K562 (cell line): ENCODE measurements at regions not wholly inside any gene's neighbourhood (a gene's known extent, or its start where the extent isn't known, plus 50 kb on each side); places are given as distances from the start of the nearest gene placed in this dataset.
A peak's percentile ranks its signal among the peaks of the same experiment; 100 is the strongest.

Source experiments
- ATAC-seq: fragments of 200-7000 bp; cut with Tn5 transposase; 3 replicates; pipeline ENCODE4 v1.9.1; 2020; ENCODE audit warnings: moderate library complexity
- BruUV-seq: library from RNA; stranded (reverse); fragments of 400-500 nt; replicated peaks from 2 replicates; lab custom pipeline; 2021; lab: Mats Ljungman, UMichigan
- CTCF ChIA-PET: fragments of 300-600 bp; formaldehyde crosslinking; extraction: SDS; loops from one replicate; lab custom pipeline; 2021; ENCODE audit warnings: low intra/inter-chr PET ratio; lab: Yijun Ruan, JAX
- POLR2A ChIA-PET: fragments of 300-600, 350-650 bp; sonication (Branson Sonifier 250); formaldehyde crosslinking; extraction: SDS; loops from one replicate; lab custom pipeline; 2021; ENCODE audit warnings: antibody characterized with exemption, inconsistent platforms; lab: Yijun Ruan, JAX
- DNase-seq, 4 experiments: peaks; one replicate each; pipeline versions ENCODE4 v3.0.0 to v3.0.0-alpha.2; 2011 to 2018; ENCODE audit warnings: low spot score in 3 of 4, mixed read lengths in 3 of 4; ENCODE audit errors: extremely low read depth in 1 of 4
- FAIRE-seq: peaks from 2 replicates; lab custom pipeline; 2011; peaks lifted over from hg19 to GRCh38; lab: Jason Lieb, UNC
- H2AFZ ChIP-seq: 2 replicates; pipeline ENCODE4 v1.6.0; 2011; ENCODE audit warnings: low read depth, low read length, control low read depth, inconsistent platforms
- H3K27ac ChIP-seq: fragments of 200-600 bp; 3 replicates; pipeline ENCODE4 v1.8.0; 2011; ENCODE audit warnings: low read depth, mild to moderate bottlenecking, control low read depth, inconsistent platforms, low read length, moderate library complexity, mixed read lengths; ENCODE audit errors: extremely low read depth
- H3K27me3 ChIP-seq, 2 experiments: fragments of 300-600 bp in 1 of 2; 2 replicates in 1 of 2; 3 replicates in 1 of 2; pipeline versions ENCODE4 v1.6.0 to v1.8.0; 2011; ENCODE audit warnings: inconsistent platforms in 2 of 2, low read length in 2 of 2, mild to moderate bottlenecking in 1 of 2, mixed read lengths in 1 of 2, moderate library complexity in 1 of 2; ENCODE audit not compliant: control insufficient read depth in 2 of 2, insufficient read depth in 2 of 2
- H3K36me3 ChIP-seq: fragments of 300-600 bp; 3 replicates; pipeline ENCODE4 v1.8.0; 2011; ENCODE audit warnings: mild to moderate bottlenecking, low read length, inconsistent platforms; ENCODE audit not compliant: control insufficient read depth, insufficient read depth
- H3K4me1 ChIP-seq, 2 experiments: fragments of 200-600 bp in 1 of 2; replicated peaks in 1 of 2; 2 replicates in 1 of 2; 3 replicates in 1 of 2; pipeline versions ENCODE4 v1.5.1 to v1.8.0; 2011; ENCODE audit warnings: inconsistent platforms in 2 of 2, low read length in 2 of 2, mild to moderate bottlenecking in 1 of 2, mixed read lengths in 1 of 2, moderate library complexity in 1 of 2; ENCODE audit not compliant: control insufficient read depth in 2 of 2, insufficient read depth in 2 of 2
- H3K4me2 ChIP-seq: 2 replicates; pipeline ENCODE4 v1.6.1; 2011; ENCODE audit warnings: low read length, control low read depth, inconsistent platforms, mixed read lengths; ENCODE audit not compliant: insufficient read depth
- H3K4me3 ChIP-seq: fragments of 200-600 bp; sonication (generic), shearing (Covaris generic); 2 replicates; pipeline ENCODE4 v1.5.1; 2016; ENCODE audit warnings: control low read depth, inconsistent platforms
- H3K79me2 ChIP-seq: fragments of 200-600 bp; 3 replicates; pipeline ENCODE4 v1.8.0; 2011; ENCODE audit warnings: low read length, inconsistent platforms; ENCODE audit not compliant: control insufficient read depth, insufficient read depth
- H3K9ac ChIP-seq, 2 experiments: 2 replicates each; pipeline versions ENCODE4 v1.6.0 to v1.6.1; 2011; ENCODE audit warnings: low read depth in 2 of 2, low read length in 2 of 2, control low read depth in 1 of 2, inconsistent platforms in 1 of 2, mild to moderate bottlenecking in 1 of 2, mixed read lengths in 1 of 2; ENCODE audit not compliant: insufficient read depth in 1 of 2
- H3K9me1 ChIP-seq: one replicate; pipeline ENCODE4 v1.6.0; 2011; ENCODE audit warnings: inconsistent platforms, mild to moderate bottlenecking, low read length, moderate library complexity; ENCODE audit not compliant: control insufficient read depth, insufficient read depth
- H3K9me3 ChIP-seq: replicated peaks from 2 replicates; pipeline ENCODE4 v1.5.1; 2011; ENCODE audit warnings: low read depth, low read length, inconsistent platforms; ENCODE audit not compliant: control insufficient read depth, insufficient read depth
- H4K20me1 ChIP-seq: replicated peaks from 2 replicates; pipeline ENCODE4 v1.6.1; 2011; ENCODE audit warnings: low read length, inconsistent platforms, mixed read lengths; ENCODE audit not compliant: control insufficient read depth, insufficient read depth
- ARID1B ChIP-seq: fragments of 450-650 bp; IDR thresholded peaks from 2 replicates; pipeline ENCODE4 v1.6.1; 2016; ENCODE audit warnings: antibody characterized with exemption, mild to moderate bottlenecking, inconsistent platforms
- ARID2 ChIP-seq: fragments of 450-650 bp; IDR thresholded peaks from 2 replicates; pipeline ENCODE4 v1.6.1; 2017; ENCODE audit warnings: antibody characterized with exemption, mild to moderate bottlenecking
- BACH1 ChIP-seq: fragments of 200-800 bp; sonication (Bioruptor generic); IDR thresholded peaks from 2 replicates; pipeline ENCODE4 v1.6.1; 2016; ENCODE audit warnings: missing genetic modification characterization, missing compliant biosample characterization
- C11orf30 ChIP-seq: fragments of 450-650 bp; IDR thresholded peaks from 2 replicates; pipeline ENCODE4 v1.6.1; 2016; ENCODE audit warnings: low read depth, mild to moderate bottlenecking
- ETV1 ChIP-seq: fragments of 450-650 bp; conservative IDR thresholded peaks from 2 replicates; pipeline ENCODE4 v1.6.1; 2016; ENCODE audit warnings: missing genetic modification characterization, control low read depth, low read depth, missing compliant biosample characterization
- FOXK1 ChIP-seq: sonication (generic); formaldehyde crosslinking; IDR thresholded peaks from 2 replicates; pipeline ENCODE4 v1.8.0; 2022; ENCODE audit warnings: missing genetic modification reagents, mild to moderate bottlenecking, borderline replicate concordance
- FOXK2 ChIP-seq, 2 experiments: fragments of 450-650 bp; IDR thresholded peaks in 1 of 2; conservative IDR thresholded peaks in 1 of 2; 2 replicates each; pipeline ENCODE4 v1.6.1; 2016; ENCODE audit warnings: low read depth in 2 of 2, mild to moderate bottlenecking in 1 of 2
- GABPA ChIP-seq: fragments of 200-800 bp; sonication (Bioruptor generic); conservative IDR thresholded peaks from 2 replicates; pipeline ENCODE4 v1.6.1; 2016; ENCODE audit warnings: low read depth, missing genetic modification characterization, missing compliant biosample characterization
- LEF1 ChIP-seq: fragments of 450-650 bp; IDR thresholded peaks from 2 replicates; pipeline ENCODE4 v1.6.1; 2016; ENCODE audit warnings: mild to moderate bottlenecking
- MAFG ChIP-seq: fragments of 450-650 bp; conservative IDR thresholded peaks from 2 replicates; pipeline ENCODE4 v1.6.1; 2016; ENCODE audit warnings: missing genetic modification characterization, missing compliant biosample characterization
- MCM7 ChIP-seq, 2 experiments: fragments of 450-650 bp; IDR thresholded peaks; 2 replicates each; pipeline ENCODE4 v1.6.1; 2016 to 2018
- MECOM ChIP-seq: fragments of 250-450 bp; sonication (Bioruptor Pico); IDR thresholded peaks from 2 replicates; pipeline ENCODE4 v1.8.0; 2022; ENCODE audit warnings: inconsistent platforms
- MEIS2 ChIP-seq: fragments of 450-650 bp; IDR thresholded peaks from 2 replicates; pipeline ENCODE4 v1.6.1; 2014; ENCODE audit warnings: mild to moderate bottlenecking; ENCODE audit not compliant: partially characterized antibody
- NR2C2 ChIP-seq, 2 experiments: fragments of 200-800 bp in 1 of 2; sonication (Bioruptor generic) in 1 of 2; sonication (generic) in 1 of 2; formaldehyde crosslinking in 1 of 2; IDR thresholded peaks; 2 replicates each; pipeline versions ENCODE4 v1.6.1 to v1.8.0; 2016 to 2022; ENCODE audit warnings: mild to moderate bottlenecking in 1 of 2, missing compliant biosample characterization in 1 of 2, missing genetic modification characterization in 1 of 2, missing genetic modification reagents in 1 of 2
- SMARCA4 ChIP-seq: fragments of 450-650 bp; IDR thresholded peaks from 2 replicates; pipeline ENCODE4 v1.6.1; 2016
- ZBTB7A ChIP-seq: IDR thresholded peaks from 2 replicates; pipeline ENCODE4 v1.6.1; 2011; ENCODE audit warnings: low read depth, mild to moderate bottlenecking, low read length, moderate library complexity, borderline replicate concordance; ENCODE audit not compliant: control insufficient read depth
- WGBS: fragments of 100-300 bp; shearing (Covaris generic); methylation state at CpG from one replicate; pipeline ENCODE4 v1.1.6; 2016; ENCODE audit warnings: low coverage, mixed read lengths; ENCODE audit not compliant: insufficient coverage; ENCODE audit errors: missing lambda C conversion rate; 5-methylcytosine and 5-hydroxymethylcytosine counted together
- in situ Hi-C: fragments of 300-500 bp; cut with MboI; formaldehyde crosslinking; loops from 4 replicates; pipeline ENCODE4 v1.15.0; 2018; ENCODE audit warnings: inconsistent platforms, mixed read lengths
- intact Hi-C: fragments of 100-400 bp; cut with micrococcal nuclease; formaldehyde crosslinking; loops from 2 replicates; pipeline ENCODE4 v1.14.2; 2022
- TF ChIP-seq, protein P1 (sequence below): fragments of 450-650 bp; IDR thresholded peaks from 2 replicates; pipeline ENCODE4 v1.6.1; 2016
- TF ChIP-seq, protein P2 (sequence below), 2 experiments: IDR thresholded peaks in 1 of 2; conservative IDR thresholded peaks in 1 of 2; 2 replicates each; pipeline ENCODE4 v1.6.1; 2016; ENCODE audit warnings: low read depth in 2 of 2, mild to moderate bottlenecking in 1 of 2, missing compliant biosample characterization in 1 of 2, missing genetic modification characterization in 1 of 2, moderate library complexity in 1 of 2

DNA sequence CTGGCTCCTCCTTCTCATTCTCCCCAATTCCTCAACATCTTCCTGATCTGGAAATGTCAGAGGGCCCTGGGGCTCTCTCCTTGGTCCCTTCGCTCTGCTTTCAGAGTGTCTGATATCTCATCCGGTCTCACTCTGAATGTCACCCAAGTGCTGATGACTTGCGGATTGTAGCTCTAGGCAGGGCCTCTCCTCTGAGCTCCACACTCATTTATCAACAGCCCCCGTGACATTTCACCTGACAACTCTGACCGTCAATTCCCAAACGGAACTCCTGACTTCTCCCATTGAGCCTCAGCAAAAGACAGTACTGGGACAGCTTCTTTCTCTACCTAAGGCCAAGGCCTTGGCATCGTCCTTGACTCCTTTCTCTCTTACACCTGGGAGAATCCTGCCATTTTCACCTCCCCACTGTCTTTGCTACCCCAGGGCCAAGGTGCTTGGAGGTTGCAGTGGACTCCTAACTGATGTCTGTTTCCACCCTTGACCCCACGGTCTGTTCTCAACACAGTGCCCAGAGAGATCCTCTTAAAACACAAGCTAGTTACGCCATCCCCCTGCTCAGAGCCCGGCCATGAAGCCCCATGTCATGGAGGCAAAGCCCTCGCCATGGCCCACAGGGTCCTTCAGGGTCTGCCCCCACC, 57.5 kb upstream of the THY1 start:
- DNase-seq (peak in 2 of 4 experiments; percentile 54 to 55), ATAC-seq (peak; percentile 65), FAIRE-seq (no peak)
- no peaks in the 10 kb centered on the region for H3K36me3 ChIP-seq
- CTCF ChIA-PET = interaction anchor here (0.6 to 2.8 kb wide), 4 partner anchors 53 to 249 kb away, joined by 3 to 16 read pairs (median 4); partner anchors contain the start of gene NECTIN1
- intact Hi-C loops = loop anchor here (1.0 to 10.0 kb wide), 4 partner anchors 54 to 627 kb away; partner anchors contain the start of gene NECTIN1
- in situ Hi-C loops = loop anchor here (10.0 kb wide), 1 partner anchor 254 kb away; no protein-coding TSS in a partner anchor
- H3K4me2 ChIP-seq = no peak overlapping the region; the same call in 1 of the 2 replicates
- peaks cover 12 to 27% of the 10 kb centered on the region in 2 experiments; a peak in 4 of 5 replicates for H3K4me1 ChIP-seq
- peaks cover 12% of the 10 kb centered on the region for H4K20me1 ChIP-seq
- no peak overlapping the region for H3K27ac ChIP-seq
- no peaks in the 10 kb centered on the region for H3K79me2 ChIP-seq
- H3K4me3 ChIP-seq = no peak overlapping the region
- 26% methylated on average over 11 of the region's 11 CpGs for WGBS
- POLR2A ChIA-PET = interaction anchor here (0.5 to 1.0 kb wide), 4 partner anchors 32 to 297 kb away, joined by 3 to 6 read pairs (median 3); no protein-coding TSS in a partner anchor
- no peaks in the 10 kb centered on the region for H3K9me3 ChIP-seq
- H3K9ac ChIP-seq = peak overlapping the region in 1 of 2 experiments; percentile 24; a peak in 2 of 4 replicates
- no TSS peak for BruUV-seq
- peaks cover 0 to 40% of the 10 kb centered on the region in 2 experiments; a peak in 2 of 5 replicates for H3K27me3 ChIP-seq
- no peak overlapping the region for H2AFZ ChIP-seq
- H3K9me1 ChIP-seq = no peaks in the 10 kb centered on the region
- TF ChIP-seq FOXK1 (CRISPR knock-in tag) (no peak), ETV1 (tag) (peak; percentile 91), NR2C2 (CRISPR knock-in tag; IDR thresholded peaks at IDR 0.05) (no peak), NR2C2 (tag; IDR thresholded peaks at IDR 0.05) (peak; percentile 72), FOXK2 (conservative IDR thresholded peaks at IDR 0.05 in 1 of 2, IDR thresholded peaks at IDR 0.05 in 1 of 2; ENCODE audit: low read depth in 2 of 2) (0 out of 4 replicates have a peak, but pooled peaks of 1 of the 2 experiments have one; percentile 29), ZBTB7A (no peak), ARID1B (peak; percentile 41; the same call in 1 of the 2 replicates), LEF1 (0 out of 2 replicates have a peak, but pooled peaks have one; percentile 16), MECOM (CRISPR knock-in tag) (peak; percentile 84), GABPA (no peak), MEIS2 (peak; percentile 96), MCM7 (IDR thresholded peaks at IDR 0.05) (no peak), SMARCA4 (0 out of 2 replicates have a peak, but pooled peaks have one; percentile 11), C11orf30 (peak; percentile 78), ARID2 (no peak), BACH1 (peak; percentile 37; the same call in 1 of the 2 replicates), MAFG (tag) (peak; percentile 81)
- TF ChIP-seq, protein P1, sequence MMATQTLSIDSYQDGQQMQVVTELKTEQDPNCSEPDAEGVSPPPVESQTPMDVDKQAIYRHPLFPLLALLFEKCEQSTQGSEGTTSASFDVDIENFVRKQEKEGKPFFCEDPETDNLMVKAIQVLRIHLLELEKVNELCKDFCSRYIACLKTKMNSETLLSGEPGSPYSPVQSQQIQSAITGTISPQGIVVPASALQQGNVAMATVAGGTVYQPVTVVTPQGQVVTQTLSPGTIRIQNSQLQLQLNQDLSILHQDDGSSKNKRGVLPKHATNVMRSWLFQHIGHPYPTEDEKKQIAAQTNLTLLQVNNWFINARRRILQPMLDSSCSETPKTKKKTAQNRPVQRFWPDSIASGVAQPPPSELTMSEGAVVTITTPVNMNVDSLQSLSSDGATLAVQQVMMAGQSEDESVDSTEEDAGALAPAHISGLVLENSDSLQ = peak; percentile 95
- TF ChIP-seq, protein P2, sequence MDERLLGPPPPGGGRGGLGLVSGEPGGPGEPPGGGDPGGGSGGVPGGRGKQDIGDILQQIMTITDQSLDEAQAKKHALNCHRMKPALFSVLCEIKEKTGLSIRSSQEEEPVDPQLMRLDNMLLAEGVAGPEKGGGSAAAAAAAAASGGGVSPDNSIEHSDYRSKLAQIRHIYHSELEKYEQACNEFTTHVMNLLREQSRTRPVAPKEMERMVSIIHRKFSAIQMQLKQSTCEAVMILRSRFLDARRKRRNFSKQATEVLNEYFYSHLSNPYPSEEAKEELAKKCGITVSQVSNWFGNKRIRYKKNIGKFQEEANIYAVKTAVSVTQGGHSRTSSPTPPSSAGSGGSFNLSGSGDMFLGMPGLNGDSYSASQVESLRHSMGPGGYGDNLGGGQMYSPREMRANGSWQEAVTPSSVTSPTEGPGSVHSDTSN (CRISPR knock-in tag; IDR thresholded peaks at IDR 0.05; ENCODE audit: low read depth) = no peak
- TF ChIP-seq, protein P2 (tag; conservative IDR thresholded peaks at IDR 0.05; ENCODE audit: low read depth) = peak; percentile 96
